KMS-11 (cell line): ENCODE measurements at regions not wholly inside any gene's neighbourhood (a gene's known extent, or its start where the extent isn't known, plus 50 kb on each side); places are given as distances from the start of the nearest gene placed in this dataset.
A peak's percentile ranks its signal among the peaks of the same experiment; 100 is the strongest.

Experiments used
- H2AFZ ChIP-seq: fragments of 200-600 bp; sonication (generic); 2 replicates; pipeline ENCODE4 v1.6.1; 2016; ENCODE audit warnings: antibody characterized with exemption, mixed run types, low read depth
- H3K27ac ChIP-seq: fragments of 200-600 bp; sonication (generic); 2 replicates; pipeline ENCODE4 v1.6.1; 2016; ENCODE audit warnings: mild to moderate bottlenecking, mixed run types
- H3K27me3 ChIP-seq: fragments of 200-600 bp; sonication (generic); 2 replicates; pipeline ENCODE4 v1.6.1; 2017; ENCODE audit warnings: mild to moderate bottlenecking, low read depth, mixed run types, moderate library complexity; ENCODE audit not compliant: insufficient read depth
- H3K36me3 ChIP-seq: fragments of 200-600 bp; sonication (generic); 2 replicates; pipeline ENCODE4 v1.6.1; 2017; ENCODE audit warnings: mild to moderate bottlenecking, mixed run types; ENCODE audit not compliant: insufficient read depth
- H3K4me1 ChIP-seq: fragments of 200-600 bp; sonication (generic); 2 replicates; pipeline ENCODE4 v1.6.1; 2016; ENCODE audit warnings: mild to moderate bottlenecking, low read depth, mixed run types; ENCODE audit not compliant: poor library complexity, severe bottlenecking
- H3K4me2 ChIP-seq: fragments of 200-600 bp; sonication (generic); 2 replicates; pipeline ENCODE4 v1.7.0; 2016; ENCODE audit warnings: mild to moderate bottlenecking, mixed run types
- H3K4me3 ChIP-seq: fragments of 200-600 bp; sonication (generic); IDR thresholded peaks from 2 replicates; pipeline ENCODE4 v1.6.1; 2017; ENCODE audit warnings: low read depth, low read length, mixed read lengths; ENCODE audit not compliant: insufficient read depth
- H3K79me2 ChIP-seq: fragments of 200-600 bp; sonication (generic); 2 replicates; pipeline ENCODE4 v1.6.1; 2016; ENCODE audit warnings: low read depth, mixed run types; ENCODE audit not compliant: insufficient read depth
- H3K9ac ChIP-seq: fragments of 200-600 bp; sonication (generic); 2 replicates; pipeline ENCODE4 v1.6.1; 2016; ENCODE audit warnings: mild to moderate bottlenecking, mixed run types
- H4K20me1 ChIP-seq: fragments of 200-600 bp; sonication (generic); 2 replicates; pipeline ENCODE4 v1.6.1; 2016; ENCODE audit warnings: mild to moderate bottlenecking, mixed run types; ENCODE audit not compliant: insufficient read depth
- TF ChIP-seq, protein P1 (sequence below): fragments of 200-600 bp; sonication (generic); conservative IDR thresholded peaks from 2 replicates; pipeline ENCODE4 v1.6.1; 2017; ENCODE audit warnings: low read depth, mild to moderate bottlenecking, antibody characterized with exemption, low read length, moderate library complexity, mixed read lengths

DNA sequence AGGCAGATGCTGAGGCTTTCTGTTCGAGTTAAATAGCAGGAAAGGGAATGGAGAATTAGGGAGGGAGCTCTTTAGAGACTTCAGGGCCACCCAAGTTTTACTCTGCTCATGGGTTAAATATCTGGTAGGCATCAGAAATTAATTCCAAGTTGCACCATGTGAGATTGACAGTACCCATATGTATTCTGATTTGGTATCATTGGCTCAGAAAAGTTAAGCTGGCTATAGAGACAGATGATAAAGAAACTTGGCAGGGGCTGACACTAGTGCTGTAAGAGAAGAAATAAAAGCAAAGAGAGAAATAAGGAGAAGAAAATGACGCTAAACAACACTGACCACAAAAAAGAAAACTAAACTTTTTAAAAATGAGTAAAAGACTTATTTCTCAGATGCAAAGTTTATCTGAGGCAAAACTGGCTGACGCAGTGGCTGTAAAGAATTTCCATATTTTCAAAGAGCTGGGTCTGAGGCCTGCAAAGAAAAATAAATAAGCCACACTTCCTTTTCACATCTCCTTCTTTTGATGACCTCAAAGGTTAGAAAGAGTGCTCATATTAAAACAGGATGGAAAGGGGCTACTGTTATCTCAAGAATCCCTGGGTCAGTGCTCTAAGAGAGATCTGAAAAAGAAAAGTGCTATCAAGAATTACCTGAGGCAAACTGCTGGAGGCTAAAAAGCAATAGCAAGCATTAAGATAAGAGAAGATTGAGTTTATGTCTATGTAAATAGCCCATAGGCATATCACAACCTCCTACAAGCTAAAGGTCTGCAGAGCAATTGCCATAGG lies 399.0 kb upstream of the MEF2C start:
- TF ChIP-seq, protein P1, sequence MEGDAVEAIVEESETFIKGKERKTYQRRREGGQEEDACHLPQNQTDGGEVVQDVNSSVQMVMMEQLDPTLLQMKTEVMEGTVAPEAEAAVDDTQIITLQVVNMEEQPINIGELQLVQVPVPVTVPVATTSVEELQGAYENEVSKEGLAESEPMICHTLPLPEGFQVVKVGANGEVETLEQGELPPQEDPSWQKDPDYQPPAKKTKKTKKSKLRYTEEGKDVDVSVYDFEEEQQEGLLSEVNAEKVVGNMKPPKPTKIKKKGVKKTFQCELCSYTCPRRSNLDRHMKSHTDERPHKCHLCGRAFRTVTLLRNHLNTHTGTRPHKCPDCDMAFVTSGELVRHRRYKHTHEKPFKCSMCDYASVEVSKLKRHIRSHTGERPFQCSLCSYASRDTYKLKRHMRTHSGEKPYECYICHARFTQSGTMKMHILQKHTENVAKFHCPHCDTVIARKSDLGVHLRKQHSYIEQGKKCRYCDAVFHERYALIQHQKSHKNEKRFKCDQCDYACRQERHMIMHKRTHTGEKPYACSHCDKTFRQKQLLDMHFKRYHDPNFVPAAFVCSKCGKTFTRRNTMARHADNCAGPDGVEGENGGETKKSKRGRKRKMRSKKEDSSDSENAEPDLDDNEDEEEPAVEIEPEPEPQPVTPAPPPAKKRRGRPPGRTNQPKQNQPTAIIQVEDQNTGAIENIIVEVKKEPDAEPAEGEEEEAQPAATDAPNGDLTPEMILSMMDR = no peak
- H4K20me1 ChIP-seq = no peaks in the 10 kb centered on the region
- H2AFZ ChIP-seq = no peak overlapping the region
- H3K4me3 ChIP-seq = no peak overlapping the region
- no peaks in the 10 kb centered on the region for H3K27me3 ChIP-seq
- H3K9ac ChIP-seq = no peak overlapping the region
- no peak overlapping the region for H3K27ac ChIP-seq
- no peaks in the 10 kb centered on the region for H3K36me3 ChIP-seq
- no peaks in the 10 kb centered on the region for H3K79me2 ChIP-seq
- H3K4me2 ChIP-seq = no peak overlapping the region
- H3K4me1 ChIP-seq = peaks cover 21% of the 10 kb centered on the region

DNA sequence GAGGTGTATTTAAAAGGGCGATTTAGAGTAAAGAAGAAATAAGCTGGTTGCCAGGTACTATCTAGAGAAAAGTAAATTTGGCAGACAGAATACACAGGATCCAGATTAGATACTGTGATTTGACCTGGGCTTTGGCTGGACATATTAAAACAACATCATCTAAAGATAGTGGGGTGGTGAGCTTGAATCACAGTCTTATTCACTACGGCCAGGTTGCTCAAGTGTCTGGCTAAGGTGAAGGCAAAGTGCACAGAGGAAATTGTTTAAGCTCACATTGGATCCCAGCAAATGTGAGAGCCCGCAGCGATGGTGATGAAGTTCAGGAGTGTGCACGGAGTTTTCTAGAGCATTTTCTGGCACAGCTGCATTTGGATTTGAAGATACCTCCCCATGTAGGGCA lies 398.2 kb upstream of the MEF2C start:
- H4K20me1 ChIP-seq = no peaks in the 10 kb centered on the region
- H3K27ac ChIP-seq = no peak overlapping the region
- H3K4me2 ChIP-seq = peak overlapping the region; percentile 5; the same call in 1 of the 2 replicates

GRCh38 chr5:89280103-89281037 lies 397.4 kb upstream of the MEF2C start:
- H3K79me2 ChIP-seq = no peaks in the 10 kb centered on the region
- no peak overlapping the region for H3K27ac ChIP-seq
- H2AFZ ChIP-seq = peak overlapping the region; percentile 10; the same call in 1 of the 2 replicates
- no peak overlapping the region for H3K4me3 ChIP-seq
- H3K4me1 ChIP-seq = peaks cover 21% of the 10 kb centered on the region
- H4K20me1 ChIP-seq = no peaks in the 10 kb centered on the region
- H3K36me3 ChIP-seq = no peaks in the 10 kb centered on the region
- peak overlapping the region; percentile 5; the same call in 1 of the 2 replicates for H3K4me2 ChIP-seq
- TF ChIP-seq, protein P1 = no peak
- H3K9ac ChIP-seq = no peak overlapping the region
- no peaks in the 10 kb centered on the region for H3K27me3 ChIP-seq

More for the DNA sequence above, 398.2 kb upstream of the MEF2C start:
- Histone ChIP-seq H2AFZ (no peak overlapping the region), H3K9ac (no peak overlapping the region), H3K4me3 (no peak overlapping the region), H3K79me2 (no peaks in the 10 kb centered on the region), H3K27me3 (no peaks in the 10 kb centered on the region), H3K36me3 (no peaks in the 10 kb centered on the region), H3K4me1 (peaks cover 21% of the 10 kb centered on the region)
- TF ChIP-seq, protein P1 = no peak

DNA sequence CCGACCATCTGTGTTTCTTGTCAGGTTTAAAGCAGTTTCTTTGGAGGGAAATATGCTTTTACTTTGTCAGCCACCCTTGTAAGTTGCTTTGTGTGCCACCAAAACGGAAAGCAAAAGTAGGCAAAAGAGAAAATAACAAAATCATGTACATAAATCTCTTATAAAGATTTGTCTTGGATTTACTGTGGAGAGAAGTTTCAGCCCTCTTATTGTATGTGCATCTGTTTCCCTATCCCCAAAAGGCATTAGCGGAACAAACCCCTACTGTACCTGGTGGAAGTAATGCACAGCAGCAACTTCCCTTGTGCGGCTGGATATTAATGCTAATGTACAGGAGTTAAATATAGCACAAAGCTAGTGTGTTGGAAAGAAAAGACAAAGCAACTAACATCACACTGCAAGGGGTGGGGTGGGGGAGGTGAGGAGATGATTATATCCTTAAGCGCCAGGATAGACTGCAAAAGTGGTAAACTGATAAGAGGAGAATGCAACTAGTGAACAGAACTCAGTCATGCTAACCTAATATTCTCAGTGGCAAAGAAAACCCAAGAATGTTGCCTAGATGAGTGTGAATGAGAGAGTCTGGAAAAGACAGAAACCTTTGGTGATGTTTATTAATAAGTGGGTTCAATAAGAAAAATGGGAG lies 396.5 kb upstream of the MEF2C start:
- Histone ChIP-seq H3K79me2 (no peaks in the 10 kb centered on the region), H3K4me1 (peaks cover 25% of the 10 kb centered on the region), H3K9ac (no peak overlapping the region), H3K27ac (no peak overlapping the region), H3K27me3 (no peaks in the 10 kb centered on the region), H3K36me3 (no peaks in the 10 kb centered on the region), H3K4me2 (no peak overlapping the region), H4K20me1 (no peaks in the 10 kb centered on the region), H3K4me3 (no peak overlapping the region), H2AFZ (no peak overlapping the region)
- TF ChIP-seq, protein P1 = no peak
